Liver (tissue), 7 donors: ENCODE measurements at regions not wholly inside any gene's neighbourhood (a gene's known extent, or its start where the extent isn't known, plus 50 kb on each side); places are given as distances from the start of the nearest gene placed in this dataset.
A peak's percentile ranks its signal among the peaks of the same experiment; 100 is the strongest.

Source experiments
- DNase-seq: peaks from one replicate; pipeline ENCODE4 v3.0.0-alpha.2; 2017; ENCODE audit warnings: low spot score
- H3K27ac ChIP-seq, 2 donors: one replicate each; pipeline ENCODE4 v1.7.0; 2013; ENCODE audit warnings: inconsistent platforms in 2 of 2, low read length in 2 of 2, control low read depth in 1 of 2, low read depth in 1 of 2, mild to moderate bottlenecking in 1 of 2
- H3K27me3 ChIP-seq, 4 donors: one replicate each; pipeline versions ENCODE4 v1.6.1 to v1.7.0; 2013; ENCODE audit warnings: low read length in 3 of 4, inconsistent platforms in 1 of 4, mild to moderate bottlenecking in 1 of 4, moderate library complexity in 1 of 4; ENCODE audit not compliant: control insufficient read depth in 4 of 4, insufficient read depth in 4 of 4
- H3K36me3 ChIP-seq, 4 donors: one replicate each; pipeline versions ENCODE4 v1.6.1 to v1.7.0; 2013; ENCODE audit warnings: low read length in 3 of 4, mild to moderate bottlenecking in 3 of 4, low read depth in 1 of 4, moderate library complexity in 1 of 4; ENCODE audit not compliant: control insufficient read depth in 4 of 4, insufficient read depth in 3 of 4
- H3K4me1 ChIP-seq, 4 donors: one replicate each; pipeline versions ENCODE4 v1.6.1 to v1.7.0; 2013; ENCODE audit warnings: low read length in 3 of 4, mild to moderate bottlenecking in 3 of 4, moderate library complexity in 1 of 4; ENCODE audit not compliant: control insufficient read depth in 4 of 4, insufficient read depth in 4 of 4
- H3K4me3 ChIP-seq, 3 donors: one replicate each; pipeline versions ENCODE4 v1.6.1 to v1.7.0; 2013; ENCODE audit warnings: low read length in 3 of 3, control low read depth in 1 of 3, low read depth in 1 of 3, mild to moderate bottlenecking in 1 of 3
- H3K9ac ChIP-seq, 2 donors: one replicate each; pipeline ENCODE4 v1.7.0; 2013; ENCODE audit warnings: low read length in 2 of 2, mild to moderate bottlenecking in 2 of 2, moderate library complexity in 2 of 2, control low read depth in 1 of 2, low read depth in 1 of 2
- H3K9me3 ChIP-seq, 4 donors: one replicate each; pipeline versions ENCODE4 v1.6.1 to v1.7.0; 2013; ENCODE audit warnings: low read length in 3 of 4; ENCODE audit not compliant: control insufficient read depth in 4 of 4
- EGR1 ChIP-seq, 2 donors: IDR thresholded peaks; 2 replicates each; pipeline ENCODE4 v1.6.1; 2016 to 2018; ENCODE audit warnings: antibody characterized with exemption in 2 of 2, low read depth in 2 of 2
- FOXA2 ChIP-seq: IDR thresholded peaks from 2 replicates; pipeline ENCODE4 v1.6.1; 2016; ENCODE audit warnings: antibody characterized with exemption
- GABPA ChIP-seq, 2 donors: IDR thresholded peaks in 1 of 2; conservative IDR thresholded peaks in 1 of 2; 2 replicates each; pipeline ENCODE4 v1.6.1; 2016; ENCODE audit warnings: antibody characterized with exemption in 2 of 2, mild to moderate bottlenecking in 1 of 2, moderate library complexity in 1 of 2
- JUND ChIP-seq, 2 donors: IDR thresholded peaks; 2 replicates each; pipeline ENCODE4 v1.6.1; 2016; ENCODE audit warnings: antibody characterized with exemption in 2 of 2
- RAD21 ChIP-seq, 2 donors: IDR thresholded peaks; 2 replicates each; pipeline ENCODE4 v1.6.1; 2016; ENCODE audit warnings: antibody characterized with exemption in 2 of 2, mild to moderate bottlenecking in 2 of 2
- RXRA ChIP-seq, 2 donors: IDR thresholded peaks; 2 replicates each; pipeline ENCODE4 v1.6.1; 2017 to 2018; ENCODE audit warnings: antibody characterized with exemption in 2 of 2, mild to moderate bottlenecking in 1 of 2
- SP1 ChIP-seq: IDR thresholded peaks from 2 replicates; pipeline ENCODE4 v1.6.1; 2018; ENCODE audit warnings: antibody characterized with exemption, mild to moderate bottlenecking
- WGBS: extraction: QIAGEN DNeasy Blood & Tissue Kit; methylation state at CpG from one replicate; pipeline ENCODE4 v1.1.7; 2013; 5-methylcytosine and 5-hydroxymethylcytosine counted together
- TF ChIP-seq, protein P1 (sequence below): IDR thresholded peaks from 2 replicates; pipeline ENCODE4 v1.6.1; 2016; ENCODE audit warnings: antibody characterized with exemption, mild to moderate bottlenecking
- TF ChIP-seq, protein P2 (sequence below): IDR thresholded peaks from 2 replicates; pipeline ENCODE4 v1.6.1; 2016; ENCODE audit warnings: antibody characterized with exemption
- TF ChIP-seq, protein P3 (sequence below): IDR thresholded peaks from 2 replicates; pipeline ENCODE4 v1.6.1; 2016; ENCODE audit warnings: antibody characterized with exemption
- donor health status: healthy.
- donor health status: healthy.
- donor health status: healthy.
- donor health status: healthy.

DNA sequence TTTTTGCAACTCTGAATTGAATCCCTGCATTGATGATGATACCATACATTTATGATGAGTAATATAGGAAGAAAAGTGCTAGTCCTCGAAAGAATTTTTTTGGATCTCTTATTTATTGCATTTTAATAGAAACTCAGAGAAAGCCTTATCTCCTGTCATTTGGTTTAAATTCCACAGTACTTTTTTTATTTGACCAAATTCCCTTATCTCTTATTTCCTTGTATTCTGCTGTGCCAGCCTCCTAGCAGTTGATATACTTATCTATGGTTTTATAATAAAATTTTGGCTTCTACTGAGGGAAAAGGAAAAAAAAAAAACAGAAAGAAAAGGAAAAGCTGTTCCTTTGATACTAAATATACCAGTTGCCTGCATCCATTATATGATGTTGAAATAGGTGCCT is 535.1 kb upstream of the NR2F2 start (continued):
- TF ChIP-seq, protein P1, sequence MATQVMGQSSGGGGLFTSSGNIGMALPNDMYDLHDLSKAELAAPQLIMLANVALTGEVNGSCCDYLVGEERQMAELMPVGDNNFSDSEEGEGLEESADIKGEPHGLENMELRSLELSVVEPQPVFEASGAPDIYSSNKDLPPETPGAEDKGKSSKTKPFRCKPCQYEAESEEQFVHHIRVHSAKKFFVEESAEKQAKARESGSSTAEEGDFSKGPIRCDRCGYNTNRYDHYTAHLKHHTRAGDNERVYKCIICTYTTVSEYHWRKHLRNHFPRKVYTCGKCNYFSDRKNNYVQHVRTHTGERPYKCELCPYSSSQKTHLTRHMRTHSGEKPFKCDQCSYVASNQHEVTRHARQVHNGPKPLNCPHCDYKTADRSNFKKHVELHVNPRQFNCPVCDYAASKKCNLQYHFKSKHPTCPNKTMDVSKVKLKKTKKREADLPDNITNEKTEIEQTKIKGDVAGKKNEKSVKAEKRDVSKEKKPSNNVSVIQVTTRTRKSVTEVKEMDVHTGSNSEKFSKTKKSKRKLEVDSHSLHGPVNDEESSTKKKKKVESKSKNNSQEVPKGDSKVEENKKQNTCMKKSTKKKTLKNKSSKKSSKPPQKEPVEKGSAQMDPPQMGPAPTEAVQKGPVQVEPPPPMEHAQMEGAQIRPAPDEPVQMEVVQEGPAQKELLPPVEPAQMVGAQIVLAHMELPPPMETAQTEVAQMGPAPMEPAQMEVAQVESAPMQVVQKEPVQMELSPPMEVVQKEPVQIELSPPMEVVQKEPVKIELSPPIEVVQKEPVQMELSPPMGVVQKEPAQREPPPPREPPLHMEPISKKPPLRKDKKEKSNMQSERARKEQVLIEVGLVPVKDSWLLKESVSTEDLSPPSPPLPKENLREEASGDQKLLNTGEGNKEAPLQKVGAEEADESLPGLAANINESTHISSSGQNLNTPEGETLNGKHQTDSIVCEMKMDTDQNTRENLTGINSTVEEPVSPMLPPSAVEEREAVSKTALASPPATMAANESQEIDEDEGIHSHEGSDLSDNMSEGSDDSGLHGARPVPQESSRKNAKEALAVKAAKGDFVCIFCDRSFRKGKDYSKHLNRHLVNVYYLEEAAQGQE, result no peak
- TF ChIP-seq, protein P2, sequence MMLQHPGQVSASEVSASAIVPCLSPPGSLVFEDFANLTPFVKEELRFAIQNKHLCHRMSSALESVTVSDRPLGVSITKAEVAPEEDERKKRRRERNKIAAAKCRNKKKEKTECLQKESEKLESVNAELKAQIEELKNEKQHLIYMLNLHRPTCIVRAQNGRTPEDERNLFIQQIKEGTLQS, result no peak

DNA sequence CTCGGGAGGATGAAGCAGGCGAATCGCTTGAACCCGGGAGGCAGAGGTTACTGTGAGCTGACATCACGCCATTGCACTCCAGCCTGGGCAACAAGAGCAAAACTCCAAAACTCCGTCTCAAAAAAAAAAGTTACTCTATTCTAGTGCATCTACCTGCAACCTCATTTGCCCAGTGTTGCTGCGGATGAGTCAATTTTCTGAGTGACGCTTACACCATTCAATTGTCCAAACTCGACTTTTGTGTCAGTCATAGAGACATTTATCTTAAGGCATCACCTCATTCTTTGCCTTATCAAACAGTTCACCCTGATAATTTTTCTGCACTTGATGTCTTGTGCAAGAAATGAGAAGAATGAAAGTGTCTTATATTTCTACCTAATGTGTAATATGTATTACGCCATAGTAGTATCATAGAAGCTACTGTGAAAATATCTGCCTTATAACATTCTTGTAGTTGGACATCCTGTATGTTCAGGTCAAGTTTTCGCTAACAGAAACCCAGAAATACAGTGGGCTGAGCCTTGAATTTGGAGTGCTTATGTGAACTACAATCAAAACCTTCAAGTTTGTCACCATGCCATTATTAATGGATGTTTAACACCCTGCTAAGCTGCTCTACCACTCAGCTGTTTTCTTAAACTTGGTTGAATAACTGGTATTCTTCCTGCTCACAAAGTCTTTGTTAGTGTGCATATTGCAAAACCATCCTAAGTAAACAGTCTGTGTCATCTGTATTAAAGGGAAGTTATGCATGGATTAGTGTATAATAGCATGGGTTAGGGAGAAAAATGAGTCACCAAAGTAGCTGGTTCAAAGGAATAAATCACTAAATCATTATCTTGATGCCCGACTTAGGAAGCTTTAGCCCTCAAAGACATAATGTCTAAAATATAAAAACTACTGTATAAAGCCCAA is 531.0 kb upstream of the NR2F2 start:
- Histone ChIP-seq H3K9me3 (no peaks in the 10 kb centered on the region), H3K27ac (no peak overlapping the region), H3K27me3 (no peaks in the 10 kb centered on the region), H3K4me3 (no peak overlapping the region), H3K9ac (no peak overlapping the region), H3K36me3 (no peaks in the 10 kb centered on the region), H3K4me1 (no peaks in the 10 kb centered on the region)
- TF ChIP-seq SP1, result no peak
- no peak for TF ChIP-seq GABPA (IDR thresholded peaks at IDR 0.05 in 1 of 2, conservative IDR thresholded peaks at IDR 0.05 in 1 of 2)
- TF ChIP-seq EGR1 (IDR thresholded peaks at IDR 0.05; ENCODE audit: low read depth in 2 of 2), result no peak
- TF ChIP-seq, protein P2, result no peak
- peak in 1 of 2 donors; percentile 21 for TF ChIP-seq JUND (IDR thresholded peaks at IDR 0.05)
- no peak for TF ChIP-seq RXRA (IDR thresholded peaks at IDR 0.05)
- TF ChIP-seq, protein P3, sequence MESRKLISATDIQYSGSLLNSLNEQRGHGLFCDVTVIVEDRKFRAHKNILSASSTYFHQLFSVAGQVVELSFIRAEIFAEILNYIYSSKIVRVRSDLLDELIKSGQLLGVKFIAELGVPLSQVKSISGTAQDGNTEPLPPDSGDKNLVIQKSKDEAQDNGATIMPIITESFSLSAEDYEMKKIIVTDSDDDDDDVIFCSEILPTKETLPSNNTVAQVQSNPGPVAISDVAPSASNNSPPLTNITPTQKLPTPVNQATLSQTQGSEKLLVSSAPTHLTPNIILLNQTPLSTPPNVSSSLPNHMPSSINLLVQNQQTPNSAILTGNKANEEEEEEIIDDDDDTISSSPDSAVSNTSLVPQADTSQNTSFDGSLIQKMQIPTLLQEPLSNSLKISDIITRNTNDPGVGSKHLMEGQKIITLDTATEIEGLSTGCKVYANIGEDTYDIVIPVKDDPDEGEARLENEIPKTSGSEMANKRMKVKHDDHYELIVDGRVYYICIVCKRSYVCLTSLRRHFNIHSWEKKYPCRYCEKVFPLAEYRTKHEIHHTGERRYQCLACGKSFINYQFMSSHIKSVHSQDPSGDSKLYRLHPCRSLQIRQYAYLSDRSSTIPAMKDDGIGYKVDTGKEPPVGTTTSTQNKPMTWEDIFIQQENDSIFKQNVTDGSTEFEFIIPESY, result no peak
- peak; percentile 17 for TF ChIP-seq FOXA2
- TF ChIP-seq, protein P1, result no peak
- TF ChIP-seq RAD21 (IDR thresholded peaks at IDR 0.05), result no peak
- WGBS, result 93% methylated on average over 12 of the region's 12 CpGs
- DNase-seq, result no peak
